AG04450 (cell line): ENCODE measurements at regions not wholly inside any gene's neighbourhood (a gene's known extent, or its start where the extent isn't known, plus 50 kb on each side); places are given as distances from the start of the nearest gene placed in this dataset.

Experiments
- CTCF ChIA-PET: fragments of 300-600, 350-600 bp; formaldehyde crosslinking; extraction: SDS; loops from one replicate; lab custom pipeline; 2022; ENCODE audit warnings: antibody characterized with exemption, inconsistent platforms; lab: Charles Lee
- POLR2A ChIA-PET: fragments of 350-600 bp; formaldehyde crosslinking; extraction: SDS; loops from one replicate; lab custom pipeline; 2021; ENCODE audit warnings: antibody characterized with exemption, inconsistent platforms; lab: Yijun Ruan, JAX
- DNase-seq: peaks from one replicate; pipeline ENCODE4 v3.0.0-alpha.2; 2011; ENCODE audit warnings: low read depth, low spot score
- H3K27ac ChIP-seq: one replicate; pipeline ENCODE4 v1.5.1; 2012; ENCODE audit warnings: low read depth, low read length, control low read depth
- H3K27me3 ChIP-seq: one replicate; pipeline ENCODE4 v1.6.0; 2012; ENCODE audit warnings: low read length; ENCODE audit not compliant: control insufficient read depth, insufficient read depth
- H3K4me3 ChIP-seq: 2 replicates; pipeline ENCODE4 v1.5.1; 2011; ENCODE audit warnings: mild to moderate bottlenecking, low read depth, low read length, control low read depth
- H3K9me3 ChIP-seq: 2 replicates; pipeline ENCODE4 v1.5.1; 2012; ENCODE audit warnings: low read length; ENCODE audit not compliant: control insufficient read depth, insufficient read depth
- TF ChIP-seq, protein P1 (sequence below): IDR thresholded peaks from 2 replicates; pipeline ENCODE4 v1.5.1; 2011; ENCODE audit warnings: low read depth, low read length, control low read depth, inconsistent platforms

DNA sequence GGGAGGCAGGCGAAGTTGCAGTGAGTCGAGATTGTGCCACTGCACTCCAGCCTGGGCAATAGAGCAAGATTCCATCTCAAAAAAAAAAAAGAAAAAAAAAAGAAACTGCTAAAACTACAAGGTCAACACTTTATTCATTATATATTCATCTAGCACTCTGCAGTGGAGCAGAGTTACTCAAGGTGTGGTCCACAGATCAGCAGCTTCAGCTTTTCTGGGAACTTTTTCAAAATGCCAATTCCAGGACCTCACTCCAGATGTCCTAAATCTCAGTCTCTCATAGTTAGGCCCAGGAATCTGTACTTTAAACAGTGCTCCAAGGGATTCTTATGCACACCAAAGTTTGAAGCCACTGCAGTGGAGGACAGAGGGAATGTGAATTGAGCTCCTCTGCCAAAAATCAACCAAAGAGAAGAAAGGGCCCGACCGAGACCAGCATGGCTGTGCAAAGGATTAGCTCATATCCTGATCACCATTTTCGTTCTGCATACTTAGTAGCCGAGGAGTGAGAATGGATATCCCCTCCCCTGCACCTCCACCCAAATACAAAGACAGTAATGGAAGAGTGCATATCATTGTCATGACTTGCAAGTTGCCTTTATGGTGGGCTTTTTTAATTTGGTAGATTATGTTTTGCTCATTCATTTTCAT lies 201.9 kb downstream of the MEX3B start:
- POLR2A ChIA-PET: no interaction called here
- H3K9me3 ChIP-seq: no peaks in the 10 kb centered on the region
- CTCF ChIA-PET: no interaction called here
- DNase-seq: no peak
- H3K27me3 ChIP-seq: no peaks in the 10 kb centered on the region
- TF ChIP-seq, protein P1, sequence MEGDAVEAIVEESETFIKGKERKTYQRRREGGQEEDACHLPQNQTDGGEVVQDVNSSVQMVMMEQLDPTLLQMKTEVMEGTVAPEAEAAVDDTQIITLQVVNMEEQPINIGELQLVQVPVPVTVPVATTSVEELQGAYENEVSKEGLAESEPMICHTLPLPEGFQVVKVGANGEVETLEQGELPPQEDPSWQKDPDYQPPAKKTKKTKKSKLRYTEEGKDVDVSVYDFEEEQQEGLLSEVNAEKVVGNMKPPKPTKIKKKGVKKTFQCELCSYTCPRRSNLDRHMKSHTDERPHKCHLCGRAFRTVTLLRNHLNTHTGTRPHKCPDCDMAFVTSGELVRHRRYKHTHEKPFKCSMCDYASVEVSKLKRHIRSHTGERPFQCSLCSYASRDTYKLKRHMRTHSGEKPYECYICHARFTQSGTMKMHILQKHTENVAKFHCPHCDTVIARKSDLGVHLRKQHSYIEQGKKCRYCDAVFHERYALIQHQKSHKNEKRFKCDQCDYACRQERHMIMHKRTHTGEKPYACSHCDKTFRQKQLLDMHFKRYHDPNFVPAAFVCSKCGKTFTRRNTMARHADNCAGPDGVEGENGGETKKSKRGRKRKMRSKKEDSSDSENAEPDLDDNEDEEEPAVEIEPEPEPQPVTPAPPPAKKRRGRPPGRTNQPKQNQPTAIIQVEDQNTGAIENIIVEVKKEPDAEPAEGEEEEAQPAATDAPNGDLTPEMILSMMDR: no peak
- H3K27ac ChIP-seq: no peak overlapping the region
- H3K4me3 ChIP-seq: no peak overlapping the region

GRCh38 chr15:81843226-81843625 lies 202.6 kb downstream of the MEX3B start:
- ChIA-PET POLR2A (no interaction called here), CTCF (no interaction called here)
- TF ChIP-seq, protein P1: no peak
- no peak for DNase-seq
- no peak overlapping the region for H3K4me3 ChIP-seq
- no peaks in the 10 kb centered on the region for H3K9me3 ChIP-seq
- no peaks in the 10 kb centered on the region for H3K27me3 ChIP-seq
- no peak overlapping the region for H3K27ac ChIP-seq

DNA sequence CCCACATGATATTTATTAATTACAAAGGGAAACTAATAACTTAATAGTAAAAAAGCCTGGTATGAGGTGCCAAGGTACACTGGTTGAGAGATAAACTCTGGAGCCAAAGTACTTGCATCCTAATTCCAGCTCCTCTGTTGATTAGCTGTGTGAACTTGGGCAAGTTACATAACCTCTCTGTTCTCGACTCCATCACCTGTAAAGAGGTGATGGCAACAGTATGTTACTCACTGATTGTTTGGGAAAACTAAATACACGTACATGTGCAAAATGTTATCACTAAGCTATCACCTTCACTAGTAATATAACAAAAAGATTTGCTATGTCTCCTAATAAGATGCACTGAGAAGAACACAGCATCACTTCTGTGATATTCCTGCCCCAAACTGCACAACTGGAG lies 206.4 kb downstream of the MEX3B start:
- POLR2A ChIA-PET: no interaction called here
- TF ChIP-seq, protein P1: no peak
- no peak overlapping the region for H3K4me3 ChIP-seq
- no peak for DNase-seq
- CTCF ChIA-PET: no interaction called here
- no peaks in the 10 kb centered on the region for H3K27me3 ChIP-seq
- no peak overlapping the region for H3K27ac ChIP-seq
- H3K9me3 ChIP-seq: no peaks in the 10 kb centered on the region

DNA sequence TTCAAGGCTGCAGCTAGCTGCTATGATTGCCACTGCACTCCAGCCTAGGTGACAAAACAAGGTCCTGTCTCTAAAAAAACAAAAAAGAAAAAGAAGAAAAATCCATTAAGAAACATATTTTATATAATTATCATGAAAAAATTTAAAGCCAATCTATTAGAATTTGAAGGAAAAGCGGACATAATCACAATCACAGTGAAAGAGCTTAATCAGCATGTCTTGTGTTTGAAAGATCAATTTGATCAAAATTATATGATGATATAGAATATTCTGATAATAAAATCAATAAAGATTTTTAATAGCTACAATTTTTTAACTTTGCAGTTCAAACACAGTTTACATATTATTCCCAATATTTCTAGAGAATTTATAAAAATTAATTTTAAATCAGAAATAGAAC lies 210.1 kb downstream of the MEX3B start:
- no peak for DNase-seq
- H3K9me3 ChIP-seq: no peaks in the 10 kb centered on the region
- POLR2A ChIA-PET: no interaction called here
- CTCF ChIA-PET: no interaction called here
- no peaks in the 10 kb centered on the region for H3K27me3 ChIP-seq
- H3K4me3 ChIP-seq: no peak overlapping the region
- TF ChIP-seq, protein P1: no peak
- H3K27ac ChIP-seq: no peak overlapping the region

DNA sequence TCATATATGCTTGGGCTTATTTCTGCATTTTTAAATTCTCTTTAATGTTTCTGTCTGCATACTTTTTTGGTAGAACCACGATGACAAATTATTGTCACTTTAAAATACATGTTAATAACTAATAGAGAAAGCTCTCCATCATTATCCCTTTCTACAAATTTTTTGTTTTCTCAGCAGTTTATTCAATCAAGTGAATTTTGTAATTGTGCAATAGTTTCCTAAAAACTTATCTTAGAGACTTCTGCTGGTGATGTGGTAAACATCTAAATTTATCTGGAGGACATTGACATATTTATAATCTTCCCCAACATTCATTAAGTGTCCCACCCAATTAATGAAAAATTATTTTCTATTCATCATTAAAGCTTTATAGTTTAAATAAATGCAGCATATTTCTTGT lies 215.3 kb downstream of the MEX3B start:
- H3K27ac ChIP-seq: no peak overlapping the region
- ChIA-PET CTCF (no interaction called here), POLR2A (no interaction called here)
- no peak for DNase-seq
- TF ChIP-seq, protein P1: no peak
- peaks cover 3% of the 10 kb centered on the region for H3K27me3 ChIP-seq
- no peaks in the 10 kb centered on the region for H3K9me3 ChIP-seq
- H3K4me3 ChIP-seq: no peak overlapping the region
